ENCODE measurements at regions not wholly inside any gene's neighbourhood (a gene's known extent, or its start where the extent isn't known, plus 50 kb on each side); places are given as distances from the start of the nearest gene placed in this dataset.

- TF ChIP-seq CTCF (IDR thresholded peaks at IDR 0.05; ENCODE audit: insufficient read depth, low read length, poor library complexity, severe bottlenecking) (no peak), EZH2phosphoT487 (conservative IDR thresholded peaks at IDR 0.05; ENCODE audit: low read length) (no peak)
Measured at GRCh38 chr2:57534358-57534757, 512.2 kb upstream of the VRK2 start.

Data from SU-DHL-6 (cell line).